ENCODE measurements at regions not wholly inside any gene's neighbourhood (a gene's known extent, or its start where the extent isn't known, plus 50 kb on each side); places are given as distances from the start of the nearest gene placed in this dataset.

GRCh38 chr6:87789900-87790290 is 87.9 kb upstream of the AKIRIN2 start:
- no peak overlapping the region for H3K27ac ChIP-seq (ENCODE audit: low read depth, low read length, severe bottlenecking)
- no peaks in the 10 kb centered on the region for H3K36me3 ChIP-seq (ENCODE audit: control insufficient read depth, insufficient read depth, low read length)
- H3K9me3 ChIP-seq (ENCODE audit: control insufficient read depth, low read length), result no peaks in the 10 kb centered on the region
- H3K4me3 ChIP-seq (ENCODE audit: extremely low read depth, insufficient read depth, low read length, poor library complexity, severe bottlenecking), result no peak overlapping the region
- no CpG with 5 or more reads among the region's 3 CpGs for WGBS, 2 experiments (ENCODE audit: insufficient coverage in 2 of 2)
- H3K4me1 ChIP-seq (ENCODE audit: control insufficient read depth, insufficient read depth, low read length, poor library complexity, severe bottlenecking), result peaks cover 3% of the 10 kb centered on the region

GRCh38 chr6:87789198-87789899 is 87.3 kb upstream of the AKIRIN2 start:
- WGBS, 2 experiments (ENCODE audit: insufficient coverage in 2 of 2), result 0 to 80% methylated on average over 1 of the region's 2 CpGs
- H3K36me3 ChIP-seq (ENCODE audit: control insufficient read depth, insufficient read depth, low read length), result no peaks in the 10 kb centered on the region
- no peak overlapping the region for H3K4me3 ChIP-seq (ENCODE audit: extremely low read depth, insufficient read depth, low read length, poor library complexity, severe bottlenecking)
- no peak overlapping the region for H3K27ac ChIP-seq (ENCODE audit: low read depth, low read length, severe bottlenecking)
- H3K9me3 ChIP-seq (ENCODE audit: control insufficient read depth, low read length), result no peaks in the 10 kb centered on the region
- peaks cover 3% of the 10 kb centered on the region for H3K4me1 ChIP-seq (ENCODE audit: control insufficient read depth, insufficient read depth, low read length, poor library complexity, severe bottlenecking)

- Histone ChIP-seq H3K36me3 (ENCODE audit: control insufficient read depth, insufficient read depth, low read length) (no peaks in the 10 kb centered on the region), H3K4me1 (ENCODE audit: control insufficient read depth, insufficient read depth, low read length, poor library complexity, severe bottlenecking) (peaks cover 3% of the 10 kb centered on the region), H3K9me3 (ENCODE audit: control insufficient read depth, low read length) (no peaks in the 10 kb centered on the region), H3K27ac (ENCODE audit: low read depth, low read length, severe bottlenecking) (no peak overlapping the region), H3K4me3 (ENCODE audit: extremely low read depth, insufficient read depth, low read length, poor library complexity, severe bottlenecking) (no peak overlapping the region)
- 86 to 100% methylated on average over 1 to 2 of the region's 3 CpGs for WGBS, 2 experiments (ENCODE audit: insufficient coverage in 2 of 2)
Measured at GRCh38 chr6:87788141-87788540, 86.1 kb upstream of the AKIRIN2 start.

DNA sequence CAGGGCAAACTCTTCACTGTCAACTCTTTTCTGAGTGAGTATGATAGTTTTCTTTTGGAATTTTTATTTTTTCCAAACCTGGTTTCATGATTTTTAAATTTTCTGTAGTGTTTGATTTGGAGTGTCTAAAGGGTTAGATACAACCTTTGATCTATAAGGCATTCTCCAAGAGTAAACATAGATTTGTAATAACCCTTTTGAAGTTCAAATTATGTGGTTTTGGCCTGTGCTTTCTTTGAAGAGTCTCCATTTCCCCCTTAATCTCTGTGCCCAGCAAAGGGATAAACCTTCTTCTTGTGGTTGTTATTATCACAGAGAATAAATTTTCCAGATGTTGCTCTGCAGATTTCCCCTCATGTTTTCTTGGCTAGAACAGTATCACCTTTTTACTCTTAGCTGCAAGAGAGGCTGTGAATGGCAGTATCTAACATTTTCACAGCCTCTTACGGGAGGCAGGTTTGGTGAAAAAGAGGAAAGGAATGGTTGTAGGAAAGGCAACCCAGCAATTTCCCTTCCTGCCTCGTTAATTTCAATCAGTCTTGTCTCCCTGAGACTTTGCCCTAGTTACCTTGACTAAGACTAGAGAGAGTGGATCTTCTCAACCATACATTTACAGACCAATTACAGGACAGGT is 83.3 kb upstream of the AKIRIN2 start:
- Histone ChIP-seq H3K27ac (ENCODE audit: low read depth, low read length, severe bottlenecking) (no peak overlapping the region), H3K4me3 (ENCODE audit: extremely low read depth, insufficient read depth, low read length, poor library complexity, severe bottlenecking) (no peak overlapping the region), H3K9me3 (ENCODE audit: control insufficient read depth, low read length) (no peaks in the 10 kb centered on the region), H3K4me1 (ENCODE audit: control insufficient read depth, insufficient read depth, low read length, poor library complexity, severe bottlenecking) (peaks cover 3% of the 10 kb centered on the region), H3K36me3 (ENCODE audit: control insufficient read depth, insufficient read depth, low read length) (no peaks in the 10 kb centered on the region)
- WGBS, 2 experiments (ENCODE audit: insufficient coverage in 2 of 2), result no CpG with 5 or more reads among the region's 2 CpGs

DNA sequence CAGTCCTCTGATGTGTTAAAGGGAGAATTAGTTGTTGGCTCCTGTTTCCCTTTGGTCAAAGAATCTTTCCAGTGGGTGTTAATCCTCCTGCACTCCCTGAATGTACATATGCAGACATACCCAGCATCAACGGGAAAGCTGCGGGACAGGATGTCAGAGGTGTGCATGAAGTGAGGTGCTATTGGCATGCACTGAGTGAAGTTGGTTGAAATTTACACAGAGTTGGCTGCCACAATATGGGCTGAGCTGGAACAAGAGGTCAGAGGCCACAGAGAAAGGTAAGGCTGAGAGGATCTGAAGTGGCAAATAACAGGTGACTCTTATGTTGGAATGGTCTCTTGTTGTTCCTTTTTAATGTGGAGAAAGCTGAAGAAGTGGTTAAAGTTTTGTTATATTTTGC is 82.7 kb upstream of the AKIRIN2 start:
- no peak overlapping the region for H3K4me3 ChIP-seq (ENCODE audit: extremely low read depth, insufficient read depth, low read length, poor library complexity, severe bottlenecking)
- H3K27ac ChIP-seq (ENCODE audit: low read depth, low read length, severe bottlenecking), result no peak overlapping the region
- no peaks in the 10 kb centered on the region for H3K36me3 ChIP-seq (ENCODE audit: control insufficient read depth, insufficient read depth, low read length)
- H3K4me1 ChIP-seq (ENCODE audit: control insufficient read depth, insufficient read depth, low read length, poor library complexity, severe bottlenecking), result peaks cover 3% of the 10 kb centered on the region
- H3K9me3 ChIP-seq (ENCODE audit: control insufficient read depth, low read length), result no peaks in the 10 kb centered on the region
- 100% methylated on average over 1 of the region's 2 CpGs for WGBS, 2 experiments (ENCODE audit: insufficient coverage in 2 of 2)

GRCh38 chr6:87784051-87784450 is 82.0 kb upstream of the AKIRIN2 start:
- Histone ChIP-seq H3K36me3 (ENCODE audit: control insufficient read depth, insufficient read depth, low read length) (no peaks in the 10 kb centered on the region), H3K27ac (ENCODE audit: low read depth, low read length, severe bottlenecking) (no peak overlapping the region), H3K4me3 (ENCODE audit: extremely low read depth, insufficient read depth, low read length, poor library complexity, severe bottlenecking) (no peak overlapping the region), H3K9me3 (ENCODE audit: control insufficient read depth, low read length) (no peaks in the 10 kb centered on the region), H3K4me1 (ENCODE audit: control insufficient read depth, insufficient read depth, low read length, poor library complexity, severe bottlenecking) (peaks cover 1% of the 10 kb centered on the region)

DNA sequence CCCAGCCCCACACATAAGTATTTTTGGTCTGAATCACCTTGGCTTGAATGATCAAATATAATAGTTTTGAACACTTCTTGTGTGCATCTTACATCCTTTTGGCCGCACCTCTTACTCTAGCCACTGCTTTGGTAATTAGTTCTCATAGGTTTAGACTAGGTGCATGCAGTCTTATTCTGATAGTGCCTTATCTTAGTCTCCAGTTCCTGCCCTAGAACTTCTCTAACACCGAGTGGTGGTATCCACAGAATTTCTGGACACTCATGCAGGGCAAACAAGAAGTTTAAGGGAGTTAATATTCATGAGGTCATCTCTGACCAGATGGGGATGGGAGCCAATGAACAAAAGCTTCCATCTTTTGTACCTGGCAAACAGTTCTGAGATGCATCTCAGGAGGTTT is 77.5 kb upstream of the AKIRIN2 start:
- no peak overlapping the region for H3K4me3 ChIP-seq (ENCODE audit: extremely low read depth, insufficient read depth, low read length, poor library complexity, severe bottlenecking)
- WGBS, 2 experiments (ENCODE audit: insufficient coverage in 2 of 2), result 80% methylated on average over 2 of the region's 2 CpGs; no CpG with 5 or more reads in 1 of the 2 experiments

DNA sequence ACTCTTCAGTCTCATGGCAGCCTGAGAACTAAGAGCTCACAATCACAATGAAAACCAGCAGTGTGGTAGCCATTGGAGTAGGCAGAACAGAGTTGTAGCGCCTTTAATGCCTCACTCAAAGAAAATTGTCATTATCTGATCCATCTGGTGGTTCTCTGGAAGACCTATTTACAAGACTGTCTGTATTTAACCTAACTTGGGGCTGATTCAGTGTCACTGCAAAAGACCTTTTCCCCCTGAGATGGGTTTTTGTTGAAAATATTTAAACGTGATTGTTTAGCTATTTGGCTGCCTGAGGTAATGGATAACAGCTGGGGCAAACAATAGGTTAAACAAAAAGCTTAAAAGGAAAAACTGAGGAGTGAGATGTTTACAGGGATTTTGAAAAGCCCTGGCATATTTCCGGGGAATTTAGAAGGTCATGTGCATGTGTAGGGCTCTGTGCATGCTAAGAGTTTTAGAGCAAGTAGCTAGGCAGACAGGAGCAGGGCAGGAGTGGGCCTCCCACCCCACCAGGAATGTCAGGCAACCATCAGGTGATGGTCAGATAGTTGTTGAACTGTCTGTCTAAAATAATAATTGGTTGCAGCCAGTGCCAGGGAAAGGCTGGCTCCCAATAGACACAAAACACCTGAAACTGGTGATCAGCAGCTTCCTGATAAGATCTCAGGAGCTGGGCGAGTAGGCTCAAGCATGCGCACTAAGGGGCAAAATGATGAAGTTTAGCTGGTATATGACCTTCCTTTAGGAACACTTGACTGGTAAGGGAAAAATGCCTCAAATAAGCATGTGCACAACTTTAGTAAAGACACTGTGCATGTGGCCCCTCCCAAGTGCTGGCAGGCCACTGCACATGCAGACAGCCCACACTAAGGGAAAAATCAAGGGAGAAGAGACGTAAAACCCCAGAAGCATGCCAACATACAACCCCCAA is 70.8 kb upstream of the AKIRIN2 start:
- H3K27ac ChIP-seq (ENCODE audit: low read depth, low read length, severe bottlenecking), result peak overlapping the region; percentile 30
- no peaks in the 10 kb centered on the region for H3K36me3 ChIP-seq (ENCODE audit: control insufficient read depth, insufficient read depth, low read length)
- 74 to 86% methylated on average over 5 of the region's 6 CpGs for WGBS, 2 experiments (ENCODE audit: insufficient coverage in 2 of 2)
- H3K4me1 ChIP-seq (ENCODE audit: control insufficient read depth, insufficient read depth, low read length, poor library complexity, severe bottlenecking), result no peaks in the 10 kb centered on the region
- H3K9me3 ChIP-seq (ENCODE audit: control insufficient read depth, low read length), result no peaks in the 10 kb centered on the region
- no peak overlapping the region for H3K4me3 ChIP-seq (ENCODE audit: extremely low read depth, insufficient read depth, low read length, poor library complexity, severe bottlenecking)

More for the DNA sequence above, 77.5 kb upstream of the AKIRIN2 start:
- Histone ChIP-seq H3K9me3 (ENCODE audit: control insufficient read depth, low read length) (no peaks in the 10 kb centered on the region), H3K4me1 (ENCODE audit: control insufficient read depth, insufficient read depth, low read length, poor library complexity, severe bottlenecking) (no peaks in the 10 kb centered on the region), H3K27ac (ENCODE audit: low read depth, low read length, severe bottlenecking) (no peak overlapping the region), H3K36me3 (ENCODE audit: control insufficient read depth, insufficient read depth, low read length) (no peaks in the 10 kb centered on the region)

DNA sequence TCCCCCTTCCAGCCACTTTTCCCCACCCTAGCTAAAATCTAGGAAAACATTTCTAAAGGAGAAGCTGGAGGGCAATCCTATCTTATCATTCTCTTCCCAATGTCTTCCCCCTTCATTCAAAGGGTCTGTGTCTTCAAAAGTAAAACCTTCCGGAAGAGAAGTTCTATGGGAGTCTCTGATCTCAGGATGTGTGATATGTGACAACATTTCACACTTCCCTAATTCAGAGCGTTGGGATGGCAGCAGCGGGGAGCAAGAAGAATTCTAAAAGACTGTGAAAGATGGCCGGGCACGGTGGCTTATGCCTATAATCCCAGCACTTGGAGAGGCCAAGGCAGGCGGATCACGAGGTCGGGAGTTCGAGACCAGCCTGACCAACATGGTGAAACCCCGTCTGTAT is 65.4 kb upstream of the AKIRIN2 start:
- Histone ChIP-seq H3K9me3 (ENCODE audit: control insufficient read depth, low read length) (no peaks in the 10 kb centered on the region), H3K36me3 (ENCODE audit: control insufficient read depth, insufficient read depth, low read length) (no peaks in the 10 kb centered on the region), H3K27ac (ENCODE audit: low read depth, low read length, severe bottlenecking) (no peak overlapping the region), H3K4me1 (ENCODE audit: control insufficient read depth, insufficient read depth, low read length, poor library complexity, severe bottlenecking) (no peaks in the 10 kb centered on the region), H3K4me3 (ENCODE audit: extremely low read depth, insufficient read depth, low read length, poor library complexity, severe bottlenecking) (no peak overlapping the region)
- 88 to 90% methylated on average over 7 of the region's 10 CpGs for WGBS, 2 experiments (ENCODE audit: insufficient coverage in 2 of 2)

GRCh38 chr6:87766211-87766610 is 64.2 kb upstream of the AKIRIN2 start:
- no CpG with 5 or more reads among the region's 2 CpGs for WGBS, 2 experiments (ENCODE audit: insufficient coverage in 2 of 2)
- Histone ChIP-seq H3K27ac (ENCODE audit: low read depth, low read length, severe bottlenecking) (no peak overlapping the region), H3K9me3 (ENCODE audit: control insufficient read depth, low read length) (no peaks in the 10 kb centered on the region), H3K4me3 (ENCODE audit: extremely low read depth, insufficient read depth, low read length, poor library complexity, severe bottlenecking) (no peak overlapping the region), H3K4me1 (ENCODE audit: control insufficient read depth, insufficient read depth, low read length, poor library complexity, severe bottlenecking) (no peaks in the 10 kb centered on the region), H3K36me3 (ENCODE audit: control insufficient read depth, insufficient read depth, low read length) (no peaks in the 10 kb centered on the region)

Data from mesodermal cell (in vitro differentiated cells).